ENCODE measurements at regions not wholly inside any gene's neighbourhood (a gene's known extent, or its start where the extent isn't known, plus 50 kb on each side); places are given as distances from the start of the nearest gene placed in this dataset.

DNA sequence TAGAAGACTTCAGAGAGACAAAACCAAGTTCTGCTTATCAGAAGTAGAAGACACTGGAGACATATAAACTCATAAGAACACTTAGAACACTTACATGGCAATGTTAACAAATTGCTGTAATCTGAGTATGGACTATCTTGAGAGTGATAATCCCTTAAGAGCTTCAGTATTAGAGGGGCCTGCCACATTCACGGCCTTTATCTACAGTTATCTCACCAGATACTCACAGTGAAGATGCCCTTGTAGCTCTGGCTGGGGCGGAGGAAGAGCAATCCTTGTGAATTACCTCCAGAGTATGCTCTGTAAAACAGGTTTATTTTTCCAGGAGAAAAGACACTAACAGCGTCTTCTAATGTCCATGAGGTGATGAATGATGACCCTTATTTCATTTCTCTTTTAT lies 762.8 kb downstream of the FAM181B start:
- no peak for TF ChIP-seq POLR2AphosphoS5 (IDR thresholded peaks at IDR 0.05; ENCODE audit: low read depth, low read length)
- no peak for TF ChIP-seq GABPA (IDR thresholded peaks at IDR 0.05; ENCODE audit: borderline replicate concordance, insufficient read depth, low read length)
- TF ChIP-seq POLR2A (IDR thresholded peaks at IDR 0.05; ENCODE audit: control extremely low read depth in 1 of 2, low read depth in 2 of 2, low read length in 2 of 2) = no peak
- TF ChIP-seq, protein P1, sequence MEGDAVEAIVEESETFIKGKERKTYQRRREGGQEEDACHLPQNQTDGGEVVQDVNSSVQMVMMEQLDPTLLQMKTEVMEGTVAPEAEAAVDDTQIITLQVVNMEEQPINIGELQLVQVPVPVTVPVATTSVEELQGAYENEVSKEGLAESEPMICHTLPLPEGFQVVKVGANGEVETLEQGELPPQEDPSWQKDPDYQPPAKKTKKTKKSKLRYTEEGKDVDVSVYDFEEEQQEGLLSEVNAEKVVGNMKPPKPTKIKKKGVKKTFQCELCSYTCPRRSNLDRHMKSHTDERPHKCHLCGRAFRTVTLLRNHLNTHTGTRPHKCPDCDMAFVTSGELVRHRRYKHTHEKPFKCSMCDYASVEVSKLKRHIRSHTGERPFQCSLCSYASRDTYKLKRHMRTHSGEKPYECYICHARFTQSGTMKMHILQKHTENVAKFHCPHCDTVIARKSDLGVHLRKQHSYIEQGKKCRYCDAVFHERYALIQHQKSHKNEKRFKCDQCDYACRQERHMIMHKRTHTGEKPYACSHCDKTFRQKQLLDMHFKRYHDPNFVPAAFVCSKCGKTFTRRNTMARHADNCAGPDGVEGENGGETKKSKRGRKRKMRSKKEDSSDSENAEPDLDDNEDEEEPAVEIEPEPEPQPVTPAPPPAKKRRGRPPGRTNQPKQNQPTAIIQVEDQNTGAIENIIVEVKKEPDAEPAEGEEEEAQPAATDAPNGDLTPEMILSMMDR (IDR thresholded peaks at IDR 0.05; ENCODE audit: control extremely low read depth in 1 of 3, insufficient read depth in 1 of 3, low read depth in 1 of 3, low read length in 3 of 3) = no peak
- TF ChIP-seq HDAC2 (IDR thresholded peaks at IDR 0.05; ENCODE audit: borderline replicate concordance in 1 of 2, low read depth in 2 of 2, low read length in 2 of 2) = no peak
- TF ChIP-seq JUN (IDR thresholded peaks at IDR 0.05; ENCODE audit: low read depth, low read length) = no peak
- TF ChIP-seq RXRA (IDR thresholded peaks at IDR 0.05; ENCODE audit: insufficient read depth, low read depth, low read length) = no peak
- TF ChIP-seq TBP (IDR thresholded peaks at IDR 0.05; ENCODE audit: low read depth, low read length) = no peak
- TF ChIP-seq YY1 (IDR thresholded peaks at IDR 0.05; ENCODE audit: low read depth, low read length) = no peak
- TF ChIP-seq ASH2L (IDR thresholded peaks at IDR 0.05; ENCODE audit: low read length) = no peak
- TF ChIP-seq E2F6 (IDR thresholded peaks at IDR 0.05) = no peak
- no peak for TF ChIP-seq CEBPB (IDR thresholded peaks at IDR 0.05; ENCODE audit: low read depth, low read length)
- TF ChIP-seq JUND (IDR thresholded peaks at IDR 0.05; ENCODE audit: low read length) = no peak
- TF ChIP-seq ZNF274 (IDR thresholded peaks at IDR 0.05; ENCODE audit: borderline replicate concordance, extremely low read depth, low read length) = no peak

Data from H1 (cell line).